ENCODE measurements at regions not wholly inside any gene's neighbourhood (a gene's known extent, or its start where the extent isn't known, plus 50 kb on each side); places are given as distances from the start of the nearest gene placed in this dataset.
"Not testable (repeated sequence)": the region's sequence is repeated elsewhere in the genome, so short reads cannot be mapped to it uniquely, and the experiment has no call there.

DNA sequence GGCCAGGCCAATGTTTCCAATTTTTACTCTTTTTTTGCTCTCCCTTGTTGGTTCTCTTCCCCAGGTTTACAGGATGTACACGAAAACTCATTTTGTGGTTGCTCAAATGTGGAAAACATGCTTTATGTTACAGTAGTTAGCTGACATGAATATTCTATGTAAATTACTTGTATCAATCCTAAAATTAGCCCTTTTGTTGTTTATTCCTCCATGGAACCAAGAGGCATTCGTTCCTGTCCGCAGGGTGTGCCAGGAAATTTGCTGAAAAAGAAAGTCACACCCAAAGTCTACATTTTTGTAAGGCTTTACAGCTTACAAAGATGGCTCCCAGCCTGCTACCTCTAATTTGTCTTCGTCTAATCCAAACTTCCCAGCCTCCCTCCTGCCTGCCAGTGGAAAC, 652.3 kb downstream of the ETS1 start:
- Mint-ChIP-seq H3K27me3 (peaks cover 4 to 27% (median 10%) of the 10 kb centered on the region in 5 donors), H3K4me3 (no peak overlapping the region), H3K27ac (no peak overlapping the region), H3K9me3 (no peaks in the 10 kb centered on the region), H3K4me1 (no peaks in the 10 kb centered on the region), H3K36me3 (no peaks in the 10 kb centered on the region)
- ChIA-PET POLR2A (no interaction called here), CTCF (no interaction called here)
- H3K4me1 ChIP-seq (ENCODE audit: control insufficient read depth in 2 of 2, insufficient read depth in 2 of 2, low read length in 2 of 2) = no peaks in the 10 kb centered on the region
- ATAC-seq (no peak), DNase-seq (no peak)
- H3K27me3 ChIP-seq (ENCODE audit: control insufficient read depth in 2 of 2, insufficient read depth in 2 of 2, low read length in 2 of 2) = no peaks in the 10 kb centered on the region
- H3K4me3 ChIP-seq (ENCODE audit: low read length) = no peak overlapping the region
- H3K9me3 ChIP-seq (ENCODE audit: control insufficient read depth in 2 of 3, low read length in 3 of 3) = no peaks in the 10 kb centered on the region
- intact Hi-C loops (cut with micrococcal nuclease) = no loop called here
- H3K36me3 ChIP-seq (ENCODE audit: control insufficient read depth in 2 of 3, insufficient read depth in 3 of 3, low read length in 3 of 3) = no peaks in the 10 kb centered on the region
- H3K27ac ChIP-seq (ENCODE audit: low read depth, low read length) = no peak overlapping the region

DNA sequence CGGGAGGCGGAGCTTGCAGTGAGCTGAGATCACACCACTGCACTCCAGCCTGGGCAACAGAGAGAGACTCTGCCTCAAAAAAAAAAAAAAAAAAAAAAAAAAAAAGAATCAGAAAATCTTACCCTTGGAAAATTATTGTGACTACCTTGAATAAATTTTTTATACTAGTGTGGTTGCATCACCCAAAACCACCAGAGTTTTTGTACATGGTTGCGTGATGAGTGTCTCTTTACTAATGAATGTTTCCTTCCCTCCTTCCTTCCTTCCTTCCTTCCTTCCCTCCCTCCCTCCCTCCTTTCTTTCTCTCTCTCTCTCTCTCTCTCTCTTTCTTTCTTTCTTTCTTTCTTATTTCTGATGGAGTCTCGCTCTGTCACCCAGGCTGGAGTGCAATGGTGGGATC, 653.4 kb downstream of the ETS1 start:
- intact Hi-C loops (cut with micrococcal nuclease); H3K9me3 Mint-ChIP-seq; H3K4me1 Mint-ChIP-seq; H3K36me3 Mint-ChIP-seq; POLR2A ChIA-PET; DNase-seq; H3K9me3 ChIP-seq (ENCODE audit: control insufficient read depth in 2 of 3, low read length in 3 of 3); H3K27ac ChIP-seq (ENCODE audit: low read depth, low read length); H3K27ac Mint-ChIP-seq; H3K4me3 ChIP-seq (ENCODE audit: low read length); H3K4me1 ChIP-seq (ENCODE audit: control insufficient read depth in 2 of 2, insufficient read depth in 2 of 2, low read length in 2 of 2); H3K4me3 Mint-ChIP-seq; ATAC-seq; CTCF ChIA-PET; H3K36me3 ChIP-seq (ENCODE audit: control insufficient read depth in 2 of 3, insufficient read depth in 3 of 3, low read length in 3 of 3); H3K27me3 ChIP-seq (ENCODE audit: control insufficient read depth in 2 of 2, insufficient read depth in 2 of 2, low read length in 2 of 2): not testable (repeated sequence)
- peaks cover 4 to 32% (median 17%) of the 10 kb centered on the region in 5 donors for H3K27me3 Mint-ChIP-seq

DNA sequence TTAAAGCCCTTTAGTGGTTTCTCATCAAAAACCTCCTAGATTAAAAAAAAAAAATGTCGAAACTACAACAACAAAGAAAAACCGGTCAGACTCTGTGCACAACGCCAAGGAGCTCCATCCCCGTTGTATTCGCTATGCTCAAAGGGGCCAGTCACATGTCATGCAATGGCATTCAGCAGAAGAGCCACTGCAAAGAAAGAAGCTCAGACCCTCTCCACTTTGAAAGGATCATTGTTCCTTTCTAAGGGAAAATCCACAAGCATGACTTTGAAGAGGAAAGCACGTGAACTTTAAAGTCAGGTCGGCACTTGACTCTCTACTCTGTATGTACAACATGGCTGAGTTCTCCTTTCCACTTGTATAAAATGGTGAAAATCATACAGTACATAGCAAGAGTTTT, 655.6 kb downstream of the ETS1 start:
- no peak overlapping the region for H3K27ac Mint-ChIP-seq
- H3K4me1 ChIP-seq (ENCODE audit: control insufficient read depth in 2 of 2, insufficient read depth in 2 of 2, low read length in 2 of 2) = no peaks in the 10 kb centered on the region

DNA sequence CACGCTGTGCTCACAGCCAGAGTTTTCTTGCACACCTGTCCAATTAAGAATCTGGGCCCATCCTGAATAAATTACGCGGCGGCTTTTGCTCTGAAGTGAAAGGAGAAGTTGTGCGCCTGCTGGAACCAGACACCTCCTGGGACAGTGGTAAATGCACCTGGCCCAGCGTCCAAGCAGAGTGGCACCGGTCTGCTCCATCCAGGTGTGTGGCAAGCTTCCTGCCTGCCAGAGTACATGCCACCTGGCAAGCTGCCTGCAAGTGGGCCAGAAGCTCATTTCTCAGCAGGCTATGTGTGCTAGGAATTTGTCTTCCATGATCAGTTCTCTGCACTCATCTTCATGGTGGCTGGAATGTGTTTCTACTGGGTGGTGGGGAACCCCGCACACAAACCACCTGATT, 660.6 kb downstream of the ETS1 start:
- no peak overlapping the region for H3K27ac ChIP-seq (ENCODE audit: low read depth, low read length)
- CTCF ChIA-PET = no interaction called here
- H3K27me3 Mint-ChIP-seq = peaks cover 0 to 58% (median 44%) of the 10 kb centered on the region in 5 donors
- H3K4me3 ChIP-seq (ENCODE audit: low read length) = no peak overlapping the region
- ATAC-seq = no peak
- no peak overlapping the region for H3K4me3 Mint-ChIP-seq
- no peaks in the 10 kb centered on the region for H3K9me3 ChIP-seq (ENCODE audit: control insufficient read depth in 2 of 3, low read length in 3 of 3)
- H3K36me3 Mint-ChIP-seq = peaks cover 0 to 4% (median 0%) of the 10 kb centered on the region in 5 donors
- H3K36me3 ChIP-seq (ENCODE audit: control insufficient read depth in 2 of 3, insufficient read depth in 3 of 3, low read length in 3 of 3) = no peaks in the 10 kb centered on the region
- H3K4me1 Mint-ChIP-seq = peaks cover 0 to 6% (median 0%) of the 10 kb centered on the region in 7 donors
- peaks cover 0 to 8% (median under 1%) of the 10 kb centered on the region in 11 donors for H3K9me3 Mint-ChIP-seq
- no peaks in the 10 kb centered on the region for H3K4me1 ChIP-seq (ENCODE audit: control insufficient read depth in 2 of 2, insufficient read depth in 2 of 2, low read length in 2 of 2)
- no peaks in the 10 kb centered on the region for H3K27me3 ChIP-seq (ENCODE audit: control insufficient read depth in 2 of 2, insufficient read depth in 2 of 2, low read length in 2 of 2)
- no peak for DNase-seq
- intact Hi-C loops (cut with micrococcal nuclease) = no loop called here
- no peak overlapping the region for H3K27ac Mint-ChIP-seq
- POLR2A ChIA-PET = no interaction called here

More for the DNA sequence above, 655.6 kb downstream of the ETS1 start:
- H3K27me3 ChIP-seq (ENCODE audit: control insufficient read depth in 2 of 2, insufficient read depth in 2 of 2, low read length in 2 of 2) = no peaks in the 10 kb centered on the region
- ChIA-PET POLR2A (no interaction called here), CTCF (no interaction called here)
- Mint-ChIP-seq H3K4me3 (no peak overlapping the region), H3K9me3 (no peaks in the 10 kb centered on the region), H3K4me1 (peaks cover 0 to 2% (median 0%) of the 10 kb centered on the region in 7 donors), H3K36me3 (peaks cover 0 to 4% (median 0%) of the 10 kb centered on the region in 5 donors), H3K27me3 (peaks cover 0 to 34% (median 27%) of the 10 kb centered on the region in 5 donors)
- intact Hi-C loops (cut with micrococcal nuclease) = no loop called here
- H3K36me3 ChIP-seq (ENCODE audit: control insufficient read depth in 2 of 3, insufficient read depth in 3 of 3, low read length in 3 of 3) = no peaks in the 10 kb centered on the region
- H3K27ac ChIP-seq (ENCODE audit: low read depth, low read length) = no peak overlapping the region
- no peaks in the 10 kb centered on the region for H3K9me3 ChIP-seq (ENCODE audit: control insufficient read depth in 2 of 3, low read length in 3 of 3)
- ATAC-seq (no peak), DNase-seq (no peak)
- no peak overlapping the region for H3K4me3 ChIP-seq (ENCODE audit: low read length)

DNA sequence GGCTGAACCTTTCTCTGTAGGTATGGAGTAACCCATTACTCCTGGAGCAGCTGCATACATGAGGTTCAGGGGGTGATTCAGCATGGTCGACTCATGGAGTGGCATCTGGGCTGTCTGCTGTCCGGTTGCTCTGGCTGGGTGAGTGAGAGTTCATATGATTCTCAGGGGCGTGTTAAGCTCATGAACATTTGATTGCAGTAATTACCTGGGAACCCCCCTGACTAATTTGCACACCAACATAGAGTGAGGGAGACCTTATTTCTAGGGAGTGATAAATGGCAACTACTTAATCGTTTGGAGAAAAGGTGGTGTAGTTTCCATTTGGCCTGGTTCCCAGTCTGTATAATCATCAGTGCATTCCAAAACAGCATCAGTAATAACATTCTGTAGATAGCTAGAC, 661.9 kb downstream of the ETS1 start:
- Histone ChIP-seq H3K27ac (ENCODE audit: low read depth, low read length) (no peak overlapping the region), H3K4me1 (ENCODE audit: control insufficient read depth in 2 of 2, insufficient read depth in 2 of 2, low read length in 2 of 2) (no peaks in the 10 kb centered on the region), H3K27me3 (ENCODE audit: control insufficient read depth in 2 of 2, insufficient read depth in 2 of 2, low read length in 2 of 2) (no peaks in the 10 kb centered on the region), H3K36me3 (ENCODE audit: control insufficient read depth in 2 of 3, insufficient read depth in 3 of 3, low read length in 3 of 3) (no peaks in the 10 kb centered on the region), H3K9me3 (ENCODE audit: control insufficient read depth in 2 of 3, low read length in 3 of 3) (no peaks in the 10 kb centered on the region), H3K4me3 (ENCODE audit: low read length) (no peak overlapping the region)
- POLR2A ChIA-PET = no interaction called here
- Mint-ChIP-seq H3K4me1 (peaks cover 0 to 6% (median 0%) of the 10 kb centered on the region in 7 donors), H3K9me3 (peaks cover 0 to 19% (median 7%) of the 10 kb centered on the region in 11 donors), H3K36me3 (peaks cover 0 to 4% (median 0%) of the 10 kb centered on the region in 5 donors), H3K27me3 (peaks cover 0 to 63% (median 51%) of the 10 kb centered on the region in 5 donors), H3K27ac (no peak overlapping the region), H3K4me3 (no peak overlapping the region)
- intact Hi-C loops (cut with micrococcal nuclease) = no loop called here
- ATAC-seq = no peak
- CTCF ChIA-PET = no interaction called here
- DNase-seq = no peak

DNA sequence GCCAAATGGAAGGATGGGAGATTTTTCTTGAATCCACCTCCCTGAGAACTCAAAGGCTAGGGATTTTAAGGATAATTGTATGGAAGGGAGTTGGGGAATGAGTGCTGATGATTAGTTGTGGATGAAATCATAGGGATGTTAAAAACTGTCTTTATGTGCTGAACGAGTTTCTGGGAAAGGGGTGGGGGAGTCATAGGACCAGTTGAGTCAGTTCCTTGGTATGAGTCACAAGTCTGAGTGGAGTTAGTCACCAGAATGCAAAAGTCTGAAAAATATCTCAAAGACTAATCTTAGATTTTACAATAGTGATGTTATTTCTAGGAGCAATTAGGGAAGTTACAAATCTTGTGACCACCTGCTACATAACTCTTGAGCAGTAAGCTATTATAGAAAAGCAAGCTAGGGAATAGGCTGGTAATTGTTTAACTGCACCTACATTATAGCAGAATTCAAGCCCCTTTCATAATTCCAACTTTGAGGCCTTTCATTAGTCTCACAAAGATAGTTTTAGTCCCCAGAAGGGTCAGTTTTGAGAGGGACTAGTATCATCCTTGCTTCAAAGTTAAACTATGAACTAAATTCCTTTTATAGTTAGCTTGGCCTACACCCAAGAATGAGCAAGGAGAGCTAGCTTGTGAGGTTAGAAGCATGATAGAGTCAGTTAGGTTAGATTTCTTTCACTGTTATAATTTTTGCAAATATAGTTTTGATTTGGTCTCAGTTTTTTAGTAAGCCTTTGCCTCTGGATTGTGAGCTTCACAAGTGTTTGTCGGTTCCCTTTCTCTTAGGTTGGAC, 668.0 kb downstream of the ETS1 start:
- no peaks in the 10 kb centered on the region for H3K4me1 ChIP-seq (ENCODE audit: control insufficient read depth in 2 of 2, insufficient read depth in 2 of 2, low read length in 2 of 2)
- CTCF ChIA-PET = no interaction called here
- Mint-ChIP-seq H3K9me3 (peaks cover 5 to 52% (median 21%) of the 10 kb centered on the region in 11 donors), H3K4me3 (no peak overlapping the region), H3K36me3 (peaks cover 0 to 5% (median 0%) of the 10 kb centered on the region in 5 donors), H3K27me3 (peaks cover 0 to 67% (median 57%) of the 10 kb centered on the region in 5 donors), H3K4me1 (peaks cover 0 to 6% (median 0%) of the 10 kb centered on the region in 7 donors), H3K27ac (no peak overlapping the region)
- peaks cover 0 to 6% of the 10 kb centered on the region in 2 donors for H3K27me3 ChIP-seq (ENCODE audit: control insufficient read depth in 2 of 2, insufficient read depth in 2 of 2, low read length in 2 of 2)
- ATAC-seq (no peak), DNase-seq (no peak)
- POLR2A ChIA-PET = no interaction called here
- intact Hi-C loops (cut with micrococcal nuclease) = no loop called here
- peaks cover 0 to 5% (median 0%) of the 10 kb centered on the region in 3 experiments for H3K9me3 ChIP-seq (ENCODE audit: control insufficient read depth in 2 of 3, low read length in 3 of 3)
- H3K27ac ChIP-seq (ENCODE audit: low read depth, low read length) = no peak overlapping the region
- no peak overlapping the region for H3K4me3 ChIP-seq (ENCODE audit: low read length)
- no peaks in the 10 kb centered on the region for H3K36me3 ChIP-seq (ENCODE audit: control insufficient read depth in 2 of 3, insufficient read depth in 3 of 3, low read length in 3 of 3)

DNA sequence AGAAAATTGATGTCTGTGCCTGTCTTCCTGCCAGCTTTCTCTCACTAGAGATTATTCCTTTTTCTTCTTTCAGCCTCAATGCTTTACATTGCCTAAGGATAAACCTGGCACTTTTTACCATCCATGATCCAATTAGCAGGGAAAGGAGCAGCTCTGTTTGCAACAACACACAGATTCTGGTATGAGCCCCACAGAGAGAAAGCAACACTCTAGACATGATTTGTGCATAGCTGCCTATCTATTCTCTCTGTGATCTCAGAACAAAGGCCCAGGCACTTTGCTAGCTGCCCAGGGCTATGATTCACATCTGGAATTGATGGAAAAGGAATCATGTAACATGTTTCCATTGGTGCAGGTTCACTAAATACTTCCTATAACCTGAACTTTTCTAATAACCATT, 685.0 kb downstream of the ETS1 start:
- H3K27ac Mint-ChIP-seq = no peak overlapping the region
- Histone ChIP-seq H3K4me3 (ENCODE audit: low read length) (no peak overlapping the region), H3K9me3 (ENCODE audit: control insufficient read depth in 2 of 3, low read length in 3 of 3) (no peaks in the 10 kb centered on the region), H3K4me1 (ENCODE audit: control insufficient read depth in 2 of 2, insufficient read depth in 2 of 2, low read length in 2 of 2) (no peaks in the 10 kb centered on the region), H3K27ac (ENCODE audit: low read depth, low read length) (no peak overlapping the region), H3K36me3 (ENCODE audit: control insufficient read depth in 2 of 3, insufficient read depth in 3 of 3, low read length in 3 of 3) (no peaks in the 10 kb centered on the region), H3K27me3 (ENCODE audit: control insufficient read depth in 2 of 2, insufficient read depth in 2 of 2, low read length in 2 of 2) (no peaks in the 10 kb centered on the region)
- peaks cover 0 to 21% (median 13%) of the 10 kb centered on the region in 5 donors for H3K27me3 Mint-ChIP-seq
- H3K4me3 Mint-ChIP-seq = no peak overlapping the region
- POLR2A ChIA-PET = no interaction called here
- ATAC-seq = no peak
- H3K9me3 Mint-ChIP-seq = peaks cover 0 to 6% (median 0%) of the 10 kb centered on the region in 11 donors
- DNase-seq = no peak
- intact Hi-C loops (cut with micrococcal nuclease) = no loop called here
- no peaks in the 10 kb centered on the region for H3K36me3 Mint-ChIP-seq
- no peaks in the 10 kb centered on the region for H3K4me1 Mint-ChIP-seq
- CTCF ChIA-PET = no interaction called here

Data from naive thymus-derived CD4-positive, alpha-beta T cell (primary cell).